IMR-90 (cell line): ENCODE measurements at regions not wholly inside any gene's neighbourhood (a gene's known extent, or its start where the extent isn't known, plus 50 kb on each side); places are given as distances from the start of the nearest gene placed in this dataset.

Experiments used
- ATAC-seq: fragments of 200-7000 bp; cut with Tn5 transposase; 2 replicates; pipeline ENCODE4 v1.9.1; 2020; ENCODE audit warnings: low read depth, mild to moderate bottlenecking, moderate library complexity
- BruUV-seq: library from RNA; stranded (reverse); fragments of 400-500 nt; replicated peaks from 2 replicates; lab custom pipeline; 2021; lab: Mats Ljungman, UMichigan
- CTCF ChIA-PET: fragments of 300-600 bp; formaldehyde crosslinking; extraction: SDS; loops from one replicate; lab custom pipeline; 2021; ENCODE audit warnings: antibody characterized with exemption; lab: Yijun Ruan, JAX
- POLR2A ChIA-PET: fragments of 300-600 bp; sonication (Branson Sonifier 250); formaldehyde crosslinking; loops from one replicate; lab custom pipeline; 2022; ENCODE audit warnings: antibody characterized with exemption; ENCODE audit not compliant: unreplicated experiment; lab: Charles Lee
- DNase-seq: peaks from one replicate; pipeline ENCODE4 v3.0.0; 2013
- H2AFZ ChIP-seq: replicated peaks from 2 replicates; pipeline ENCODE3; 2013; ENCODE audit warnings: low read length, mild to moderate bottlenecking; ENCODE audit not compliant: poor library complexity
- H2AK5ac ChIP-seq: 2 replicates; pipeline ENCODE4 v1.6.1; 2013; ENCODE audit warnings: low read depth, low read length, inconsistent platforms
- H2AK9ac ChIP-seq: replicated peaks from 2 replicates; pipeline ENCODE3; 2013; ENCODE audit warnings: mild to moderate bottlenecking, low read depth, low read length, moderate library complexity; ENCODE audit not compliant: poor library complexity
- H2BK120ac ChIP-seq: 2 replicates; pipeline ENCODE4 v1.6.1; 2013; ENCODE audit warnings: low read depth, low read length, inconsistent platforms
- H2BK15ac ChIP-seq: 3 replicates; pipeline ENCODE4 v1.6.1; 2013; ENCODE audit warnings: low read depth, low read length, inconsistent platforms
- H2BK20ac ChIP-seq: 2 replicates; pipeline ENCODE4 v1.6.1; 2013; ENCODE audit warnings: low read depth, mild to moderate bottlenecking, inconsistent platforms, low read length, moderate library complexity
- H2BK5ac ChIP-seq: 2 replicates; pipeline ENCODE4 v1.6.1; 2013; ENCODE audit warnings: mild to moderate bottlenecking, low read depth, low read length, inconsistent platforms; ENCODE audit not compliant: poor library complexity, severe bottlenecking
- H3K14ac ChIP-seq: replicated peaks from 2 replicates; pipeline ENCODE4 v1.6.1; 2013; ENCODE audit warnings: low read depth, low read length, inconsistent platforms
- H3K18ac ChIP-seq: 2 replicates; pipeline ENCODE4 v1.6.1; 2013; ENCODE audit warnings: low read depth, low read length, control low read depth
- H3K23ac ChIP-seq: 2 replicates; pipeline ENCODE4 v1.6.1; 2013; ENCODE audit warnings: low read depth, low read length, inconsistent platforms
- H3K27ac ChIP-seq: 2 replicates; pipeline ENCODE4 v1.5.1; 2013; ENCODE audit warnings: mild to moderate bottlenecking, control low read depth, low read length; ENCODE audit not compliant: insufficient read depth
- H3K27me3 ChIP-seq: 2 replicates; pipeline ENCODE4 v1.6.1; 2013; ENCODE audit warnings: low read length; ENCODE audit not compliant: control insufficient read depth, insufficient read depth
- H3K36me3 ChIP-seq: 2 replicates; pipeline ENCODE4 v1.6.1; 2013; ENCODE audit warnings: low read length, mixed read lengths; ENCODE audit not compliant: control insufficient read depth, insufficient read depth
- H3K4ac ChIP-seq: 2 replicates; pipeline ENCODE4 v1.6.1; 2013; ENCODE audit warnings: low read depth, low read length, inconsistent platforms
- H3K4me1 ChIP-seq: 2 replicates; pipeline ENCODE4 v1.6.1; 2013; ENCODE audit warnings: low read length, mixed read lengths; ENCODE audit not compliant: control insufficient read depth, insufficient read depth
- H3K4me2 ChIP-seq: 2 replicates; pipeline ENCODE4 v1.6.1; 2013; ENCODE audit warnings: low read depth, mild to moderate bottlenecking, control low read depth, low read length, moderate library complexity
- H3K4me3 ChIP-seq: 2 replicates; pipeline ENCODE4 v1.5.1; 2013; ENCODE audit warnings: low read depth, mild to moderate bottlenecking, control low read depth, low read length, moderate library complexity; ENCODE audit not compliant: insufficient read depth
- H3K56ac ChIP-seq: 2 replicates; pipeline ENCODE4 v1.6.1; 2013; ENCODE audit warnings: low read length, inconsistent platforms; ENCODE audit not compliant: insufficient read depth; ENCODE audit errors: extremely low read depth
- H3K79me1 ChIP-seq, 2 experiments: 2 replicates each; pipeline ENCODE4 v1.6.1; 2013; ENCODE audit warnings: low read length in 2 of 2, inconsistent platforms in 1 of 2, low read depth in 1 of 2
- H3K9ac ChIP-seq: 2 replicates; pipeline ENCODE4 v1.6.1; 2013; ENCODE audit warnings: low read depth, low read length, control low read depth
- H3K9me1 ChIP-seq: 2 replicates; pipeline ENCODE4 v1.6.1; 2013; ENCODE audit warnings: low read length, inconsistent platforms; ENCODE audit not compliant: insufficient read depth
- H3K9me3 ChIP-seq: 2 replicates; pipeline ENCODE4 v1.6.1; 2013; ENCODE audit warnings: low read length; ENCODE audit not compliant: control insufficient read depth, insufficient read depth
- H4K20me1 ChIP-seq: 2 replicates; pipeline ENCODE4 v1.6.1; 2013; ENCODE audit warnings: low read length, inconsistent platforms; ENCODE audit not compliant: insufficient read depth
- H4K5ac ChIP-seq: 2 replicates; pipeline ENCODE4 v1.6.1; 2013; ENCODE audit warnings: mild to moderate bottlenecking, low read depth, low read length, control low read depth
- H4K8ac ChIP-seq, 2 experiments: 2 replicates each; pipeline ENCODE4 v1.6.1; 2013; ENCODE audit warnings: low read depth in 2 of 2, low read length in 2 of 2, control low read depth in 1 of 2, inconsistent platforms in 1 of 2
- H4K91ac ChIP-seq: 2 replicates; pipeline ENCODE4 v1.6.1; 2013; ENCODE audit warnings: low read depth, low read length, inconsistent platforms; ENCODE audit not compliant: insufficient read depth
- BHLHE40 ChIP-seq: fragments of 150-350 bp; IDR thresholded peaks from 2 replicates; pipeline ENCODE4 v1.6.1; 2016; ENCODE audit warnings: mild to moderate bottlenecking, low read depth, low read length
- CEBPB ChIP-seq: IDR thresholded peaks from 2 replicates; pipeline ENCODE4 v1.6.1; 2012; ENCODE audit warnings: low read depth, low read length, improper control_type of control experiment
- CHD1 ChIP-seq: IDR thresholded peaks from 2 replicates; pipeline ENCODE4 v1.6.1; 2012; ENCODE audit warnings: low read depth, low read length, improper control_type of control experiment
- FOS ChIP-seq: fragments of 150-350 bp; IDR thresholded peaks from 2 replicates; pipeline ENCODE4 v1.6.1; 2016; ENCODE audit warnings: low read depth, low read length
- MAFK ChIP-seq: IDR thresholded peaks from 2 replicates; pipeline ENCODE4 v1.6.1; 2012; ENCODE audit warnings: low read depth, low read length, improper control_type of control experiment
- MAZ ChIP-seq: IDR thresholded peaks from 2 replicates; pipeline ENCODE4 v1.6.1; 2012; ENCODE audit warnings: low read depth, mild to moderate bottlenecking, low read length, improper control_type of control experiment, moderate library complexity, borderline replicate concordance
- MXI1 ChIP-seq: IDR thresholded peaks from 2 replicates; pipeline ENCODE4 v1.6.1; 2012; ENCODE audit warnings: low read depth, mild to moderate bottlenecking, low read length, moderate library complexity, borderline replicate concordance
- NFE2L2 ChIP-seq: fragments of 150-350 bp; IDR thresholded peaks from 2 replicates; pipeline ENCODE4 v1.6.1; 2016; ENCODE audit warnings: low read depth, mild to moderate bottlenecking, low read length
- POLR2A ChIP-seq: IDR thresholded peaks from 2 replicates; pipeline ENCODE4 v1.6.1; 2012; ENCODE audit warnings: mild to moderate bottlenecking, low read depth, low read length
- RAD21 ChIP-seq: IDR thresholded peaks from 2 replicates; pipeline ENCODE4 v1.6.1; 2012; ENCODE audit warnings: low read length, improper control_type of control experiment
- RCOR1 ChIP-seq: IDR thresholded peaks from 2 replicates; pipeline ENCODE4 v1.6.1; 2012; ENCODE audit warnings: mild to moderate bottlenecking, low read length, improper control_type of control experiment; ENCODE audit not compliant: insufficient replicate concordance
- RFX5 ChIP-seq: IDR thresholded peaks from 2 replicates; pipeline ENCODE4 v1.8.0; 2012; ENCODE audit warnings: low read depth, mild to moderate bottlenecking, low read length, moderate library complexity
- SMC3 ChIP-seq: fragments of 150-350 bp; IDR thresholded peaks from 2 replicates; pipeline ENCODE4 v1.6.1; 2016; ENCODE audit warnings: low read depth, mild to moderate bottlenecking, antibody characterized with exemption, low read length, moderate library complexity
- WGBS, 2 experiments: methylation state at CpG; one replicate each; pipeline versions ENCODE4 v1.1.5 to v1.1.7; 2013; ENCODE audit warnings: missing lambda C conversion rate in 2 of 2; ENCODE audit not compliant: insufficient read length in 1 of 2; ENCODE audit errors: extremely low coverage in 2 of 2; 5-methylcytosine and 5-hydroxymethylcytosine counted together
- dilution Hi-C: fragments of 300-500 bp; cut with HindIII; formaldehyde crosslinking; loops from one replicate; pipeline ENCODE4 v1.14.3; 2018; ENCODE audit warnings: low sequenced_read_pairs; ENCODE audit not compliant: unreplicated experiment
- in situ Hi-C: fragments of 300-500 bp; cut with MboI; formaldehyde crosslinking; loops from 3 replicates; pipeline ENCODE4 v1.14.3; 2019; ENCODE audit warnings: low sequenced_read_pairs, inconsistent platforms, mixed read lengths
- intact Hi-C: fragments of 100-400 bp; cut with micrococcal nuclease; formaldehyde crosslinking; loops from 2 replicates; pipeline ENCODE4 v1.10.0; 2022
- TF ChIP-seq, protein P1 (sequence below): conservative IDR thresholded peaks from 2 replicates; pipeline ENCODE4 v1.5.1; 2012; ENCODE audit warnings: mild to moderate bottlenecking, low read depth, low read length, improper control_type of control experiment
- TF ChIP-seq, protein P2 (sequence below): fragments of 150-350 bp; IDR thresholded peaks from 2 replicates; pipeline ENCODE4 v1.6.1; 2016; ENCODE audit warnings: low read depth, mild to moderate bottlenecking, low read length, moderate library complexity, borderline replicate concordance
- TF ChIP-seq, protein P3 (sequence below): fragments of 150-350 bp; IDR thresholded peaks from 2 replicates; pipeline ENCODE4 v1.6.1; 2017; ENCODE audit warnings: mild to moderate bottlenecking, antibody characterized with exemption, low read length, low read depth

DNA sequence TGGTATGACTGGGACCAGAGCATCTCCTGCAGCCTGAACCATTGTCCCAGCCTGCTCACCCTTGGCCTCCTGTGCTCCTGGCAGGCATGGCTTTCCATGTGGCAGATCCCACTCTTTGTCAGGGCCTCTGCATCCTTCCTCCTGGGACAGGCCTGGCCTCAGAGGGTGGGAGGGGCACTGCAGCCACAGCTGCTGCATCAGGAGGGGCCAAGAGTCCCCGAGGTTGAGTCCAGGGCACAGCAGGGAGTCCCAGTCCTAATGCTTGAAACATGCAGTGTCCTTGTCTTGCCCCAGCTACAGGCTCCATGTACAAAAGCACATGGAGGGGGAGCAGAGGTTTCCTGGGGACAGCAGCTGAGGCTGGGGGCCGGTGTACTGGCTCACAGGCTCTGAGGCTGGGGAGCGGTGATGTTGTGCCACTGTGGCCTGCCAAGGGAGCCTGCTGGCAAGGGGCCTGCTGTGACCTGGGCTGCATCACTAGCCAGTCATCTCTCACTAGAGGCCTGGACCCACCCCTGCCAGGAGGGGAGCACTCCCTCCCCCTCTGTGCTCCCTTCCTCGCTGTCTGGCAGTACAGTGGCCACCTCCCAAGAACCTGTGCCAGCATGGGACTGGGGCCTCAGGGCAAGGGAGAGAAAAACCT is 144.8 kb downstream of the ZNF248 start:
- Histone ChIP-seq H3K36me3 (no peaks in the 10 kb centered on the region), H2BK5ac (no peak overlapping the region), H2AFZ (no peak overlapping the region), H3K9me3 (peaks cover 30% of the 10 kb centered on the region), H2AK9ac (no peak overlapping the region), H3K9ac (no peak overlapping the region), H3K79me1 (no peaks in the 10 kb centered on the region), H3K9me1 (no peaks in the 10 kb centered on the region), H3K23ac (no peak overlapping the region), H2BK15ac (no peak overlapping the region), H3K27me3 (no peaks in the 10 kb centered on the region), H2BK20ac (no peak overlapping the region), H3K56ac (no peak overlapping the region), H4K20me1 (no peaks in the 10 kb centered on the region), H3K4me3 (no peak overlapping the region), H3K14ac (no peak overlapping the region), H3K4me2 (no peak overlapping the region), H2AK5ac (no peak overlapping the region), H2BK120ac (no peak overlapping the region), H3K4ac (no peak overlapping the region), H4K5ac (no peak overlapping the region), H4K91ac (no peak overlapping the region), H3K27ac (no peak overlapping the region), H3K4me1 (no peaks in the 10 kb centered on the region), H3K18ac (no peak overlapping the region), H4K8ac (no peak overlapping the region)
- intact Hi-C loops (no loop called here), in situ Hi-C loops (no loop called here), dilution Hi-C loops (no loop called here)
- CTCF ChIA-PET: no interaction called here
- ATAC-seq (no peak), DNase-seq (no peak)
- no TSS peak for BruUV-seq
- TF ChIP-seq CHD1: no peak
- TF ChIP-seq RCOR1: no peak
- TF ChIP-seq, protein P1, sequence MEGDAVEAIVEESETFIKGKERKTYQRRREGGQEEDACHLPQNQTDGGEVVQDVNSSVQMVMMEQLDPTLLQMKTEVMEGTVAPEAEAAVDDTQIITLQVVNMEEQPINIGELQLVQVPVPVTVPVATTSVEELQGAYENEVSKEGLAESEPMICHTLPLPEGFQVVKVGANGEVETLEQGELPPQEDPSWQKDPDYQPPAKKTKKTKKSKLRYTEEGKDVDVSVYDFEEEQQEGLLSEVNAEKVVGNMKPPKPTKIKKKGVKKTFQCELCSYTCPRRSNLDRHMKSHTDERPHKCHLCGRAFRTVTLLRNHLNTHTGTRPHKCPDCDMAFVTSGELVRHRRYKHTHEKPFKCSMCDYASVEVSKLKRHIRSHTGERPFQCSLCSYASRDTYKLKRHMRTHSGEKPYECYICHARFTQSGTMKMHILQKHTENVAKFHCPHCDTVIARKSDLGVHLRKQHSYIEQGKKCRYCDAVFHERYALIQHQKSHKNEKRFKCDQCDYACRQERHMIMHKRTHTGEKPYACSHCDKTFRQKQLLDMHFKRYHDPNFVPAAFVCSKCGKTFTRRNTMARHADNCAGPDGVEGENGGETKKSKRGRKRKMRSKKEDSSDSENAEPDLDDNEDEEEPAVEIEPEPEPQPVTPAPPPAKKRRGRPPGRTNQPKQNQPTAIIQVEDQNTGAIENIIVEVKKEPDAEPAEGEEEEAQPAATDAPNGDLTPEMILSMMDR: no peak
- TF ChIP-seq, protein P2, sequence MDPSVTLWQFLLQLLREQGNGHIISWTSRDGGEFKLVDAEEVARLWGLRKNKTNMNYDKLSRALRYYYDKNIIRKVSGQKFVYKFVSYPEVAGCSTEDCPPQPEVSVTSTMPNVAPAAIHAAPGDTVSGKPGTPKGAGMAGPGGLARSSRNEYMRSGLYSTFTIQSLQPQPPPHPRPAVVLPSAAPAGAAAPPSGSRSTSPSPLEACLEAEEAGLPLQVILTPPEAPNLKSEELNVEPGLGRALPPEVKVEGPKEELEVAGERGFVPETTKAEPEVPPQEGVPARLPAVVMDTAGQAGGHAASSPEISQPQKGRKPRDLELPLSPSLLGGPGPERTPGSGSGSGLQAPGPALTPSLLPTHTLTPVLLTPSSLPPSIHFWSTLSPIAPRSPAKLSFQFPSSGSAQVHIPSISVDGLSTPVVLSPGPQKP: no peak
- no peak for TF ChIP-seq POLR2A
- TF ChIP-seq MAFK: no peak
- TF ChIP-seq BHLHE40: no peak
- no peak for TF ChIP-seq FOS
- TF ChIP-seq MXI1: no peak
- TF ChIP-seq NFE2L2: no peak
- TF ChIP-seq, protein P3, sequence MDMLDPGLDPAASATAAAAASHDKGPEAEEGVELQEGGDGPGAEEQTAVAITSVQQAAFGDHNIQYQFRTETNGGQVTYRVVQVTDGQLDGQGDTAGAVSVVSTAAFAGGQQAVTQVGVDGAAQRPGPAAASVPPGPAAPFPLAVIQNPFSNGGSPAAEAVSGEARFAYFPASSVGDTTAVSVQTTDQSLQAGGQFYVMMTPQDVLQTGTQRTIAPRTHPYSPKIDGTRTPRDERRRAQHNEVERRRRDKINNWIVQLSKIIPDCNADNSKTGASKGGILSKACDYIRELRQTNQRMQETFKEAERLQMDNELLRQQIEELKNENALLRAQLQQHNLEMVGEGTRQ: no peak
- TF ChIP-seq SMC3: no peak
- TF ChIP-seq RAD21: no peak
- no peak for TF ChIP-seq CEBPB
- TF ChIP-seq RFX5: no peak
- TF ChIP-seq MAZ: no peak
- POLR2A ChIA-PET: no interaction called here
- 0% methylated on average over 1 of the region's 4 CpGs; no CpG with 5 or more reads in 1 of the 2 experiments for WGBS, 2 experiments
